Mesothelial cell of epicardium (in vitro differentiated cells): ENCODE measurements at regions not wholly inside any gene's neighbourhood (a gene's known extent, or its start where the extent isn't known, plus 50 kb on each side); places are given as distances from the start of the nearest gene placed in this dataset.

Experiments used
- DNase-seq, 2 experiments: peaks; one replicate each; pipeline ENCODE4 v3.0.0; 2021; ENCODE audit warnings: low spot score in 2 of 2; ENCODE audit not compliant: unreplicated experiment in 2 of 2
- H3K27ac Mint-ChIP-seq: 2 replicates; pipeline ENCODE4 v1.8.0; 2021; ENCODE audit warnings: mixed read lengths
- H3K27me3 Mint-ChIP-seq: 2 replicates; pipeline ENCODE4 v1.8.0; 2021; ENCODE audit warnings: low read depth, mixed read lengths
- H3K36me3 Mint-ChIP-seq: 2 replicates; pipeline ENCODE4 v1.8.0; 2021; ENCODE audit warnings: mixed read lengths
- H3K4me1 Mint-ChIP-seq: 2 replicates; pipeline ENCODE4 v1.8.0; 2021; ENCODE audit warnings: mixed read lengths
- H3K4me3 Mint-ChIP-seq: 2 replicates; pipeline ENCODE4 v1.8.0; 2021; ENCODE audit warnings: mild to moderate bottlenecking, moderate library complexity, mixed read lengths
- H3K9me3 Mint-ChIP-seq: 2 replicates; pipeline ENCODE4 v1.8.0; 2021; ENCODE audit warnings: mixed read lengths
- CTCF ChIP-seq: fragments of 200-600 bp; sonication (generic); IDR thresholded peaks from one replicate; pipeline ENCODE4 v1.5.0; 2021; ENCODE audit warnings: antibody characterized with exemption; ENCODE audit not compliant: unreplicated experiment

GRCh38 chr10:9535744-9536143 lies 1481.3 kb downstream of the GATA3 start:
- TF ChIP-seq CTCF: no peak
- H3K36me3 Mint-ChIP-seq: no peaks in the 10 kb centered on the region
- H3K4me3 Mint-ChIP-seq: no peak overlapping the region
- no peak for DNase-seq
- peaks cover under 1% of the 10 kb centered on the region for H3K9me3 Mint-ChIP-seq
- no peak overlapping the region for H3K27ac Mint-ChIP-seq
- H3K27me3 Mint-ChIP-seq: peaks cover 1% of the 10 kb centered on the region
- peaks cover 3% of the 10 kb centered on the region for H3K4me1 Mint-ChIP-seq

- Mint-ChIP-seq H3K4me3 (no peak overlapping the region), H3K9me3 (peaks cover 13% of the 10 kb centered on the region), H3K36me3 (no peaks in the 10 kb centered on the region), H3K4me1 (peaks cover 8% of the 10 kb centered on the region), H3K27ac (no peak overlapping the region), H3K27me3 (no peaks in the 10 kb centered on the region)
- TF ChIP-seq CTCF: no peak
- no peak for DNase-seq
Measured at GRCh38 chr10:9545073-9545472, 1472.6 kb upstream of the CELF2 start.

DNA sequence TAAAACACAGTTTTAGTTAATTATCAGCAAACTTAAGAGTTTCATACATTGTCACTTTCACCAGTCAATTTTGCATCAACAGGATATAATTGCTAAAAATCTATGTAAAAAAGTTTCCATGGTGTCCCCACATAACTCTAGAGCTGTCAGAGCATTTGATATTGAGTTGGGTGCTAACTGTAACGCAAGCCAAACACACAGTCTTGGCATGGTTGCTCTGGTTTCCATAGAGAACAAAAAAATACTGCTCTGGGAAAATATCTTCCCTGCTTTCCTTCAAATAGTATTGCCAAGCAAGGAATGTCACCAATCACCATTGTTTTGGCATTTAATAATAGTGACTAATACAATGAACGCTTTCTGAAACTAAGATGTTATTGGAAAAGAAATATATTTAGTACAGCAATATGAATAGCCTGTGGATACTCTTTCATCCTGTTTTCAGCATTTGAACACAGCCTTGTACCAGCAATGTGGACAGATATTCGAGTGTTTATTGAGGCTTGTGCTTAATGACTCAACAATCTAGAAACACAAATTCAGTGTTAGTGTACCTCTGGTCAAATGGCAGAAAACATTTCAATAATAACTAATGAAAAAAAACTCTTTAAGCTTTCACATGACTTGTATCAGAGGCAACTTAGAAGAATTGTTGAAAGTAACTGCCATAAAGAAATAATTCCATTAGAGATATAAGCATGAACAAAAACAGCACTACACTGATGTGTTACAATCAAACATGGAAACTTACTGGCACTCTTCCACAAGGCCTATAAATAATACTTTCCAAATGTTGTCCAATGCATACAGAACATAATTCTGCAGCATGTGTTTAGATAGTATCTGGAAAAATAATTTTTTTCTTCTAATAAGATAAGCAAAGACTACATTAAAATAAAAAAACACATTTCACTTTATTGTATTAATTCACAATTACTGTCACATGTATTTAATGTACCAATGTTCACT lies 1469.5 kb upstream of the CELF2 start:
- no peak overlapping the region for H3K27ac Mint-ChIP-seq
- peaks cover 8% of the 10 kb centered on the region for H3K4me1 Mint-ChIP-seq
- no peak for DNase-seq
- TF ChIP-seq CTCF: no peak
- H3K36me3 Mint-ChIP-seq: peaks cover 4% of the 10 kb centered on the region
- no peaks in the 10 kb centered on the region for H3K27me3 Mint-ChIP-seq
- peaks cover 18% of the 10 kb centered on the region for H3K9me3 Mint-ChIP-seq
- H3K4me3 Mint-ChIP-seq: no peak overlapping the region

- peaks cover 4% of the 10 kb centered on the region for H3K36me3 Mint-ChIP-seq
- DNase-seq: no peak
- H3K27me3 Mint-ChIP-seq: no peaks in the 10 kb centered on the region
- TF ChIP-seq CTCF: no peak
- H3K4me1 Mint-ChIP-seq: no peaks in the 10 kb centered on the region
- no peak overlapping the region for H3K27ac Mint-ChIP-seq
- peaks cover 18% of the 10 kb centered on the region for H3K9me3 Mint-ChIP-seq
- no peak overlapping the region for H3K4me3 Mint-ChIP-seq
Measured at GRCh38 chr10:9550810-9551209, 1466.9 kb upstream of the CELF2 start.

DNA sequence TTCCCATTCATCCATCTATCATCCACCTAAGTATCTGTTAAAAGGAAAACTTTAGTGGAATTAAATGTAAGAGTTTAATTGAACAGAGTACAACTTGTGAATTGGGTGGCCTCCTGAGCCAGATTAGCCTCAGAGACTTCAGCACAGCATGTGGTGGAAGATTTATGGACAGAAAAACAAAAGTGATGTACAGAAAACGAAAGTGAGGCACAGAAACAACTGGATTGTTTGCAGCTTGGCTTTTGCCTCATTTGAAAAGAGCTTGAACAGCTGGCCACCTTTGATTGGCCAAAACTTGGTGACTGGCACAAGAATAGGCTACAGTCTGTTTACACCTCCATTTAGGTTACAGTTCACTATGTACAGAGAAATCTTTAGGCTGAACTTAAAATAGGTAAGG lies 1463.4 kb upstream of the CELF2 start:
- TF ChIP-seq CTCF: no peak
- H3K27me3 Mint-ChIP-seq: no peaks in the 10 kb centered on the region
- peaks cover 17% of the 10 kb centered on the region for H3K9me3 Mint-ChIP-seq
- peaks cover 4% of the 10 kb centered on the region for H3K36me3 Mint-ChIP-seq
- no peak for DNase-seq
- no peak overlapping the region for H3K4me3 Mint-ChIP-seq
- no peak overlapping the region for H3K27ac Mint-ChIP-seq
- H3K4me1 Mint-ChIP-seq: no peaks in the 10 kb centered on the region
